DND-41 (cell line): ENCODE measurements at regions not wholly inside any gene's neighbourhood (a gene's known extent, or its start where the extent isn't known, plus 50 kb on each side); places are given as distances from the start of the nearest gene placed in this dataset.

Experiments used
- EZH2 ChIP-seq: IDR thresholded peaks from 3 replicates; pipeline ENCODE4 v1.6.1; 2012; ENCODE audit warnings: borderline replicate concordance, low read depth, mild to moderate bottlenecking, moderate library complexity, low read length, inconsistent platforms; ENCODE audit not compliant: severe bottlenecking
- TF ChIP-seq, protein P1 (sequence below): IDR thresholded peaks from 2 replicates; pipeline ENCODE4 v1.5.1; 2012; ENCODE audit warnings: borderline replicate concordance, low read length, moderate library complexity, mild to moderate bottlenecking; ENCODE audit not compliant: poor library complexity, severe bottlenecking; ENCODE audit errors: extremely low read depth

DNA sequence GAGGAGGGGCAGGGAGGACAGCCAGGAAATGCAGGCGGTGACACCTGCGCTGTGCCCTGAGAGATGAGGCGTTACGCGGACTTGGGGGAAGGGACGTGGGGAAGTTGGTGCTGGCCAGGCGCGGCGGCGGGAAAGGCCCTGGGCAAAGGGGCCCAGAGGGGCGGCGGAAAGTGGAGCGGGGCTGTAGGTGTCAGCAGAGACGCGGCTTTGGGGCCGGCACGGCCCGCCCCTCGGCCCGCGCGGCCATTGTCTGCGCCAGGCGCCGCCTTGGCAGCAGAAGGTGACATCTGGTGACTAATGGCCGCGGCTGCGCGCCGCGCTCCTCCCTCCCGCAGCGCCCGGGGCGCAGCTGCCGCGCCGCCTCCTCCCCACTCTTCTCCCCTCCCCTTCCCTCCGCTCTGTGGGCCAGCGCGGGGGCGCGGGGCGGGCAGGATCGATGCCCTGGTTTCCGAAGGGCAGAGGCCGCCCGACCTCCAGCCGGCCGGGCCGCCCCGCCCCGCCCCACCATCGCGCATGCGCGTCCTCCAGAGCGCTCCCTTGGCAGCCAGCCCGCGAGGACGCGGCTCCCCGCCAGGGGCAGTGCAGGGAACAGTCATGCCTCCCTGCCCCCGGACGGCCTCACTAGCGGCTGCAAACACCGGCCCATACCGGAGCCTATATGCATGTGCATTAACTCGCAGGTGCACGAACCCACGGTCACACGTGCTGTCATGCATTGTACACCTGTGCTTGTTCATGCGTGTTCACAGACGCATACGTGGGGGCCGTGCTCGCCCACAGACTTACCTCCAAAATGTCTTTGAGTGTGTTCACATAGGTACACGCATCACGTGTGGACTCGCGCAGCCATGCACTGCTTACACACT lies 269.6 kb downstream of the RPS24 start:
- TF ChIP-seq, protein P1, sequence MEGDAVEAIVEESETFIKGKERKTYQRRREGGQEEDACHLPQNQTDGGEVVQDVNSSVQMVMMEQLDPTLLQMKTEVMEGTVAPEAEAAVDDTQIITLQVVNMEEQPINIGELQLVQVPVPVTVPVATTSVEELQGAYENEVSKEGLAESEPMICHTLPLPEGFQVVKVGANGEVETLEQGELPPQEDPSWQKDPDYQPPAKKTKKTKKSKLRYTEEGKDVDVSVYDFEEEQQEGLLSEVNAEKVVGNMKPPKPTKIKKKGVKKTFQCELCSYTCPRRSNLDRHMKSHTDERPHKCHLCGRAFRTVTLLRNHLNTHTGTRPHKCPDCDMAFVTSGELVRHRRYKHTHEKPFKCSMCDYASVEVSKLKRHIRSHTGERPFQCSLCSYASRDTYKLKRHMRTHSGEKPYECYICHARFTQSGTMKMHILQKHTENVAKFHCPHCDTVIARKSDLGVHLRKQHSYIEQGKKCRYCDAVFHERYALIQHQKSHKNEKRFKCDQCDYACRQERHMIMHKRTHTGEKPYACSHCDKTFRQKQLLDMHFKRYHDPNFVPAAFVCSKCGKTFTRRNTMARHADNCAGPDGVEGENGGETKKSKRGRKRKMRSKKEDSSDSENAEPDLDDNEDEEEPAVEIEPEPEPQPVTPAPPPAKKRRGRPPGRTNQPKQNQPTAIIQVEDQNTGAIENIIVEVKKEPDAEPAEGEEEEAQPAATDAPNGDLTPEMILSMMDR, result peak; percentile 85
- no peak for TF ChIP-seq EZH2
